HEK293 (cell line): ENCODE measurements at regions not wholly inside any gene's neighbourhood (a gene's known extent, or its start where the extent isn't known, plus 50 kb on each side); places are given as distances from the start of the nearest gene placed in this dataset.

Experiments
- CTCF ChIA-PET: fragments of 350-600 bp; formaldehyde crosslinking; extraction: SDS; loops from one replicate; lab custom pipeline; 2021; ENCODE audit warnings: antibody characterized with exemption; lab: Yijun Ruan, JAX
- POLR2A ChIA-PET: fragments of 300-600 bp; formaldehyde crosslinking; extraction: SDS; loops from one replicate; lab custom pipeline; 2020; ENCODE audit warnings: antibody characterized with exemption, inconsistent platforms; lab: Yijun Ruan, JAX
- H3K27ac ChIP-seq: fragments of 200-500 bp; sonication (Bioruptor generic); 2 replicates; pipeline ENCODE4 v1.5.1; 2014; ENCODE audit warnings: low read depth, low read length, control low read depth, inconsistent platforms; ENCODE audit errors: extremely low read depth
- H3K36me3 ChIP-seq, 2 experiments: fragments of 200-500 bp in 1 of 2; sonication (Bioruptor generic) in 1 of 2; 1 replicate in 1 of 2; 2 replicates in 1 of 2; pipeline ENCODE4 v1.5.1; 2014 to 2017; ENCODE audit warnings: inconsistent platforms in 2 of 2, low read length in 2 of 2; ENCODE audit not compliant: control insufficient read depth in 2 of 2, insufficient read depth in 1 of 2
- H3K4me1 ChIP-seq: fragments of 200-500 bp; sonication (Bioruptor generic); 2 replicates; pipeline ENCODE4 v1.5.1; 2014; ENCODE audit warnings: mild to moderate bottlenecking, low read length, inconsistent platforms; ENCODE audit not compliant: control insufficient read depth, insufficient read depth
- H3K4me3 ChIP-seq: 2 replicates; pipeline ENCODE4 v1.5.1; 2011; ENCODE audit warnings: low read depth, mild to moderate bottlenecking, control low read depth, low read length, moderate library complexity
- H3K9me3 ChIP-seq: fragments of 200-500 bp; sonication (Bioruptor generic); 2 replicates; pipeline ENCODE4 v1.5.1; 2014; ENCODE audit warnings: low read depth, low read length, inconsistent platforms; ENCODE audit not compliant: control insufficient read depth, insufficient read depth
- BCL11A ChIP-seq: fragments of 450-650 bp; formaldehyde crosslinking; IDR thresholded peaks from 2 replicates; pipeline ENCODE4 v1.5.1; 2016; ENCODE audit warnings: low read depth, missing biosample characterization, missing genetic modification characterization
- GLI2 ChIP-seq: fragments of 450-650 bp; formaldehyde crosslinking; IDR thresholded peaks from 2 replicates; pipeline ENCODE4; 2017; ENCODE audit warnings: missing biosample characterization, missing genetic modification characterization, low read depth, borderline replicate concordance
- HOXD13 ChIP-seq: sonication (generic); formaldehyde crosslinking; IDR thresholded peaks from 2 replicates; pipeline ENCODE4 v1.8.0; 2022; ENCODE audit warnings: missing genetic modification reagents, borderline replicate concordance
- PBX3 ChIP-seq: sonication (generic); formaldehyde crosslinking; IDR thresholded peaks from 2 replicates; pipeline ENCODE4 v1.8.1; 2022; ENCODE audit warnings: mild to moderate bottlenecking, moderate library complexity, missing genetic modification reagents
- REST ChIP-seq: fragments of 450-650 bp; formaldehyde crosslinking; IDR thresholded peaks from 2 replicates; pipeline ENCODE4 v1.5.1; 2016; ENCODE audit warnings: missing biosample characterization, missing genetic modification characterization
- SP3 ChIP-seq: fragments of 450-650 bp; formaldehyde crosslinking; IDR thresholded peaks from 2 replicates; pipeline ENCODE4 v1.5.1; 2016; ENCODE audit warnings: missing biosample characterization, missing genetic modification characterization
- TCF7L2 ChIP-seq: IDR thresholded peaks from 2 replicates; pipeline ENCODE4 v1.6.1; 2011; ENCODE audit warnings: low read depth, mild to moderate bottlenecking, inconsistent platforms, low read length, moderate library complexity, borderline replicate concordance
- ZBTB10 ChIP-seq: fragments of 450-650 bp; formaldehyde crosslinking; IDR thresholded peaks from 2 replicates; pipeline ENCODE4 v1.5.1; 2016; ENCODE audit warnings: missing biosample characterization, missing genetic modification characterization
- ZNF114 ChIP-seq: fragments of 450-650 bp; formaldehyde crosslinking; IDR thresholded peaks from 2 replicates; pipeline ENCODE4 v1.5.0; 2017; ENCODE audit warnings: missing biosample characterization, missing genetic modification characterization
- ZNF19 ChIP-seq: fragments of 450-650 bp; formaldehyde crosslinking; IDR thresholded peaks from 2 replicates; pipeline ENCODE4; 2016; ENCODE audit warnings: missing biosample characterization, missing genetic modification characterization, low read depth
- ZNF24 ChIP-seq: fragments of 450-650 bp; formaldehyde crosslinking; IDR thresholded peaks from 2 replicates; pipeline ENCODE4 v1.5.1; 2016; ENCODE audit warnings: missing biosample characterization, missing genetic modification characterization
- ZNF248 ChIP-seq: fragments of 450-650 bp; formaldehyde crosslinking; IDR thresholded peaks from 2 replicates; pipeline ENCODE4 v1.5.1; 2017; ENCODE audit warnings: missing biosample characterization, missing genetic modification characterization
- ZNF292 ChIP-seq: fragments of 450-650 bp; formaldehyde crosslinking; IDR thresholded peaks from 2 replicates; pipeline ENCODE4 v1.5.1; 2016; ENCODE audit warnings: low read depth, missing biosample characterization, missing genetic modification characterization, borderline replicate concordance
- ZNF473 ChIP-seq: fragments of 450-650 bp; formaldehyde crosslinking; IDR thresholded peaks from 2 replicates; pipeline ENCODE4 v1.5.1; 2017; ENCODE audit warnings: missing biosample characterization, missing genetic modification characterization
- ZNF549 ChIP-seq: fragments of 450-650 bp; IDR thresholded peaks from 2 replicates; pipeline ENCODE4 v1.5.1; 2018; ENCODE audit warnings: missing biosample characterization, missing genetic modification characterization, mild to moderate bottlenecking, inconsistent platforms, moderate library complexity
- ZNF555 ChIP-seq: fragments of 450-650 bp; formaldehyde crosslinking; conservative IDR thresholded peaks from 2 replicates; pipeline ENCODE4 v1.5.1; 2017; ENCODE audit warnings: missing biosample characterization, mild to moderate bottlenecking, missing genetic modification characterization, inconsistent platforms
- ZNF571 ChIP-seq: fragments of 450-650 bp; formaldehyde crosslinking; IDR thresholded peaks from 2 replicates; pipeline ENCODE4 v1.5.0; 2017; ENCODE audit warnings: missing biosample characterization, missing genetic modification characterization
- ZNF626 ChIP-seq: fragments of 450-650 bp; sonication (Bioruptor Pico); formaldehyde crosslinking; IDR thresholded peaks from 2 replicates; pipeline ENCODE4 v1.5.1; 2018; ENCODE audit warnings: missing biosample characterization, missing genetic modification characterization, inconsistent platforms
- ZNF707 ChIP-seq: fragments of 450-650 bp; formaldehyde crosslinking; IDR thresholded peaks from 2 replicates; pipeline ENCODE4 v1.5.1; 2016; ENCODE audit warnings: missing biosample characterization, missing genetic modification characterization
- ZNF776 ChIP-seq: fragments of 450-650 bp; formaldehyde crosslinking; IDR thresholded peaks from 2 replicates; pipeline ENCODE4 v1.5.0; 2017; ENCODE audit warnings: missing biosample characterization, missing genetic modification characterization, borderline replicate concordance
- ZNF791 ChIP-seq: fragments of 450-650 bp; formaldehyde crosslinking; IDR thresholded peaks from 2 replicates; pipeline ENCODE4 v1.5.1; 2016; ENCODE audit warnings: missing biosample characterization, missing genetic modification characterization
- ZSCAN30 ChIP-seq: fragments of 450-650 bp; IDR thresholded peaks from 2 replicates; pipeline ENCODE4 v1.5.1; 2018; ENCODE audit warnings: missing biosample characterization, mild to moderate bottlenecking, missing genetic modification characterization, moderate library complexity
- TF ChIP-seq, protein P1 (sequence below): fragments of 450-650 bp; formaldehyde crosslinking; IDR thresholded peaks from 2 replicates; pipeline ENCODE4 v1.5.1; 2016; ENCODE audit warnings: missing biosample characterization, missing genetic modification characterization
- TF ChIP-seq, protein P2 (sequence below): fragments of 450-650 bp; formaldehyde crosslinking; IDR thresholded peaks from 2 replicates; pipeline ENCODE4 v1.5.1; 2016; ENCODE audit warnings: missing biosample characterization, missing genetic modification characterization

DNA sequence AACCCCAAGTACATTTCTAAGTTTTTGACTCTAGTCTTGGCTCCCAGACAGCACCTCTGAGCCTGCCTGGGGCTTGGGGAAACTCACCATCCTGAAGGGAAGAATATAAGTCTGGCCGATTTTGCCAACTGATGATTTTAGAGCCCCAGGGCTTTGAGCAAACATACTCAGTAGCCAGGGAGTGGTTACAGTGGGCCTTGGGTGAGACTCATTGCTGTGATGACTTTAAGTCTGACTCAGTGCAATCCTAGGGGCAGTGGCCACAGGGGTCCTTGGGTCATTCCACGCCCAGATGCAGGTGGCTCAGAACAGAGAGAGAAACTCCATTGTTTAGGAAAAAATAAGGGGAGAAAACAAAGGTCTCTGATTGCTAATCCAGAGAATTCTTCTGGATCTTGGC is 312.0 kb upstream of the EDIL3 start:
- no peaks in the 10 kb centered on the region for H3K36me3 ChIP-seq
- POLR2A ChIA-PET = no interaction called here
- no peaks in the 10 kb centered on the region for H3K4me1 ChIP-seq
- no peak overlapping the region for H3K27ac ChIP-seq
- no peak overlapping the region for H3K4me3 ChIP-seq
- H3K9me3 ChIP-seq = no peaks in the 10 kb centered on the region
- CTCF ChIA-PET = no interaction called here
- TF ChIP-seq ZBTB10 (tag by site-specific recombination) (no peak), ZNF791 (tag by site-specific recombination) (no peak), HOXD13 (CRISPR knock-in tag) (no peak), ZNF292 (tag by site-specific recombination) (no peak), ZNF571 (no peak), BCL11A (tag by site-specific recombination) (no peak), ZSCAN30 (tag by site-specific recombination) (no peak), ZNF114 (tag by site-specific recombination) (no peak), ZNF776 (tag by site-specific recombination) (no peak), TCF7L2 (no peak), ZNF473 (tag by site-specific recombination) (no peak), ZNF24 (no peak), GLI2 (no peak)
- TF ChIP-seq, protein P1, sequence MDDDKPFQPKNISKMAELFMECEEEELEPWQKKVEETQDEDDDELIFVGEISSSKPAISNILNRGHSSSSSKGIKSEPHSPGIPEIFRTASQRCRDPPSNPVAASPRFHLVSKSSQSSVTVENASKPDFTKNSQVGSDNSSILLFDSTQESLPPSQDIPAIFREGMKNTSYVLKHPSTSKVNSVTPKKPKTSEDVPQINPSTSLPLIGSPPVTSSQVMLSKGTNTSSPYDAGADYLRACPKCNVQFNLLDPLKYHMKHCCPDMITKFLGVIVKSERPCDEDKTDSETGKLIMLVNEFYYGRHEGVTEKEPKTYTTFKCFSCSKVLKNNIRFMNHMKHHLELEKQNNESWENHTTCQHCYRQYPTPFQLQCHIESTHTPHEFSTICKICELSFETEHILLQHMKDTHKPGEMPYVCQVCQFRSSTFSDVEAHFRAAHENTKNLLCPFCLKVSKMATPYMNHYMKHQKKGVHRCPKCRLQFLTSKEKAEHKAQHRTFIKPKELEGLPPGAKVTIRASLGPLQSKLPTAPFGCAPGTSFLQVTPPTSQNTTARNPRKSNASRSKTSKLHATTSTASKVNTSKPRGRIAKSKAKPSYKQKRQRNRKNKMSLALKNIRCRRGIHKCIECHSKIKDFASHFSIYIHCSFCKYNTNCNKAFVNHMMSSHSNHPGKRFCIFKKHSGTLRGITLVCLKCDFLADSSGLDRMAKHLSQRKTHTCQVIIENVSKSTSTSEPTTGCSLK (tag by site-specific recombination) = no peak

DNA sequence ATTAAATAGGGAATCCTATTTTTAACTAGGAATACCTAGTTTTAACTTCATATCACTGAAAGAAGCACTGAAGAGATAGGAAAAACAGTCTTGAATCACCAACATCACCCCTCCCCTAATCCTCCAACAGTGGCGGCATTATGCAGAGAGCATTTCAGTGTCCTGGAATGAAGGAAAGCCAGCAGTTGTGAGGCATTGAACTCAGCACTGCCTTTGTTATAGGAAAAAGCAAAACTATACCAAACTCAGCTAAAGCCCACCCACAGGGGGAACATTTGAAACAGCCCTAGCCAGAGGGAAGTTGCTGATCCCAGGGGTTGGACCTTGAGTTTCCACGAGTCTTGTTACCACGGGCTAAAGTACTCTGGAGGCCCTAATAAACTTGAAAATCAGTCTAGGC is 310.6 kb upstream of the EDIL3 start:
- no peaks in the 10 kb centered on the region for H3K4me1 ChIP-seq
- TF ChIP-seq, protein P2, sequence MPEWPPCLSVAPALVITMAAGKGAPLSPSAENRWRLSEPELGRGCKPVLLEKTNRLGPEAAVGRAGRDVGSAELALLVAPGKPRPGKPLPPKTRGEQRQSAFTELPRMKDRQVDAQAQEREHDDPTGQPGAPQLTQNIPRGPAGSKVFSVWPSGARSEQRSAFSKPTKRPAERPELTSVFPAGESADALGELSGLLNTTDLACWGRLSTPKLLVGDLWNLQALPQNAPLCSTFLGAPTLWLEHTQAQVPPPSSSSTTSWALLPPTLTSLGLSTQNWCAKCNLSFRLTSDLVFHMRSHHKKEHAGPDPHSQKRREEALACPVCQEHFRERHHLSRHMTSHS (tag by site-specific recombination) = no peak
- no peak overlapping the region for H3K4me3 ChIP-seq
- H3K36me3 ChIP-seq = no peaks in the 10 kb centered on the region
- no peaks in the 10 kb centered on the region for H3K9me3 ChIP-seq
- no peak overlapping the region for H3K27ac ChIP-seq
- CTCF ChIA-PET = no interaction called here
- POLR2A ChIA-PET = no interaction called here

- ChIA-PET POLR2A (no interaction called here), CTCF (no interaction called here)
- Histone ChIP-seq H3K9me3 (no peaks in the 10 kb centered on the region), H3K36me3 (no peaks in the 10 kb centered on the region), H3K4me3 (no peak overlapping the region), H3K4me1 (no peaks in the 10 kb centered on the region), H3K27ac (no peak overlapping the region)
- TF ChIP-seq ZNF626 (tag by site-specific recombination) (no peak), REST (tag by site-specific recombination) (no peak), ZNF555 (tag by site-specific recombination) (no peak), ZNF549 (tag by site-specific recombination) (no peak), ZNF707 (tag by site-specific recombination) (no peak), SP3 (tag by site-specific recombination) (no peak), PBX3 (CRISPR knock-in tag) (no peak), ZNF19 (tag by site-specific recombination) (no peak), ZNF248 (no peak)
Measured at GRCh38 chr5:84693256-84693655, 308.6 kb upstream of the EDIL3 start.
